Loucy (cell line): ENCODE measurements at regions not wholly inside any gene's neighbourhood (a gene's known extent, or its start where the extent isn't known, plus 50 kb on each side); places are given as distances from the start of the nearest gene placed in this dataset.

Experiments used
- H2AFZ ChIP-seq: fragments of 200-600 bp; sonication (generic); 2 replicates; pipeline ENCODE4 v1.6.0; 2016; ENCODE audit warnings: antibody characterized with exemption, mild to moderate bottlenecking, low read length, moderate library complexity
- H3F3A ChIP-seq: fragments of 200-600 bp; 2 replicates; pipeline ENCODE4 v1.6.0; 2016; ENCODE audit warnings: antibody characterized with exemption, low read depth, mild to moderate bottlenecking
- H3K27me3 ChIP-seq: fragments of 200-600 bp; sonication (generic); 2 replicates; pipeline ENCODE4 v1.6.1; 2014; ENCODE audit warnings: low read length, mild to moderate bottlenecking; ENCODE audit not compliant: insufficient read depth, poor library complexity, severe bottlenecking
- H3K36me3 ChIP-seq: fragments of 200-600 bp; sonication (generic); 2 replicates; pipeline ENCODE4 v1.6.1; 2016; ENCODE audit warnings: low read length; ENCODE audit not compliant: insufficient read depth
- H3K4me1 ChIP-seq: fragments of 200-600 bp; sonication (generic); 2 replicates; pipeline ENCODE4 v1.5.1; 2014; ENCODE audit warnings: low read length, mild to moderate bottlenecking; ENCODE audit not compliant: insufficient read depth, poor library complexity, severe bottlenecking
- H3K4me2 ChIP-seq: fragments of 200-600 bp; sonication (generic); 2 replicates; pipeline ENCODE4 v1.6.0; 2014; ENCODE audit warnings: antibody characterized with exemption, low read length, low read depth, mild to moderate bottlenecking; ENCODE audit not compliant: poor library complexity, severe bottlenecking
- H3K4me3 ChIP-seq: fragments of 200-600 bp; sonication (generic); 2 replicates; pipeline ENCODE4 v1.5.1; 2014; ENCODE audit warnings: low read length, mild to moderate bottlenecking, mixed read lengths; ENCODE audit not compliant: poor library complexity, severe bottlenecking
- H3K79me2 ChIP-seq: fragments of 200-600 bp; sonication (generic); 2 replicates; pipeline ENCODE4 v1.6.1; 2014; ENCODE audit warnings: low read length; ENCODE audit not compliant: insufficient read depth
- H3K9ac ChIP-seq: fragments of 200-600 bp; sonication (generic); 2 replicates; pipeline ENCODE4 v1.6.0; 2014; ENCODE audit warnings: mild to moderate bottlenecking, low read depth, low read length, moderate library complexity; ENCODE audit not compliant: poor library complexity, severe bottlenecking
- H3K9me2 ChIP-seq: fragments of 200-600 bp; sonication (generic); replicated peaks from 2 replicates; pipeline ENCODE4 v1.6.1; 2016; ENCODE audit warnings: low read depth, low read length, mixed read lengths
- H3K9me3 ChIP-seq: fragments of 200-600 bp; sonication (generic); 2 replicates; pipeline ENCODE4 v1.6.1; 2014; ENCODE audit warnings: mild to moderate bottlenecking, antibody characterized with exemption, low read length, low read depth; ENCODE audit not compliant: insufficient read depth
- H4K20me1 ChIP-seq: fragments of 200-600 bp; sonication (generic); 2 replicates; pipeline ENCODE4 v1.6.0; 2014; ENCODE audit warnings: antibody characterized with exemption, low read length, mild to moderate bottlenecking; ENCODE audit not compliant: insufficient read depth, poor library complexity, severe bottlenecking
- CTCF ChIP-seq: fragments of 200-600 bp; sonication (generic); conservative IDR thresholded peaks from 2 replicates; pipeline ENCODE4 v1.5.1; 2014; ENCODE audit warnings: mild to moderate bottlenecking, antibody characterized with exemption, low read length
- EZH2phosphoT487 ChIP-seq: fragments of 200-600 bp; IDR thresholded peaks from 2 replicates; pipeline ENCODE4 v1.6.1; 2018; ENCODE audit warnings: antibody characterized with exemption, mild to moderate bottlenecking, moderate library complexity, borderline replicate concordance

GRCh38 chr14:82830596-82830995 lies 1296.9 kb upstream of the SEL1L start:
- no peaks in the 10 kb centered on the region for H3K36me3 ChIP-seq

GRCh38 chr14:82836256-82836950 lies 1302.8 kb upstream of the SEL1L start:
- Histone ChIP-seq H3K4me2 (no peak overlapping the region), H4K20me1 (no peaks in the 10 kb centered on the region)
- TF ChIP-seq EZH2phosphoT487 (no peak), CTCF (no peak)

More at GRCh38 chr14:82830596-82830995, 1296.9 kb upstream of the SEL1L start:
- H3K4me3 ChIP-seq: no peak overlapping the region
- no peaks in the 10 kb centered on the region for H3F3A ChIP-seq
- H3K9ac ChIP-seq: no peak overlapping the region
- no peak overlapping the region for H2AFZ ChIP-seq
- H3K4me1 ChIP-seq: no peaks in the 10 kb centered on the region
- no peaks in the 10 kb centered on the region for H3K9me3 ChIP-seq
- no peaks in the 10 kb centered on the region for H4K20me1 ChIP-seq
- H3K9me2 ChIP-seq: no peaks in the 10 kb centered on the region
- H3K4me2 ChIP-seq: no peak overlapping the region
- TF ChIP-seq CTCF (no peak), EZH2phosphoT487 (no peak)
- H3K79me2 ChIP-seq: no peaks in the 10 kb centered on the region
- H3K27me3 ChIP-seq: no peaks in the 10 kb centered on the region

GRCh38 chr14:82837611-82838140 lies 1304.0 kb upstream of the SEL1L start:
- no peaks in the 10 kb centered on the region for H3K79me2 ChIP-seq
- H3K9me2 ChIP-seq: no peaks in the 10 kb centered on the region
- H2AFZ ChIP-seq: no peak overlapping the region
- no peaks in the 10 kb centered on the region for H3K9me3 ChIP-seq
- no peaks in the 10 kb centered on the region for H3K4me1 ChIP-seq
- H3K36me3 ChIP-seq: no peaks in the 10 kb centered on the region
- H4K20me1 ChIP-seq: no peaks in the 10 kb centered on the region
- H3K27me3 ChIP-seq: no peaks in the 10 kb centered on the region
- no peak overlapping the region for H3K4me2 ChIP-seq
- H3F3A ChIP-seq: no peaks in the 10 kb centered on the region
- no peak overlapping the region for H3K4me3 ChIP-seq
- TF ChIP-seq CTCF: no peak
- TF ChIP-seq EZH2phosphoT487: no peak
- no peak overlapping the region for H3K9ac ChIP-seq

More at GRCh38 chr14:82836256-82836950, 1302.8 kb upstream of the SEL1L start:
- Histone ChIP-seq H3F3A (no peaks in the 10 kb centered on the region), H3K4me3 (no peak overlapping the region), H3K9me2 (no peaks in the 10 kb centered on the region), H2AFZ (no peak overlapping the region), H3K36me3 (no peaks in the 10 kb centered on the region), H3K27me3 (no peaks in the 10 kb centered on the region), H3K79me2 (no peaks in the 10 kb centered on the region), H3K9ac (no peak overlapping the region), H3K9me3 (no peaks in the 10 kb centered on the region), H3K4me1 (no peaks in the 10 kb centered on the region)
